Stomach (tissue), 8 donors: ENCODE measurements at regions not wholly inside any gene's neighbourhood (a gene's known extent, or its start where the extent isn't known, plus 50 kb on each side); places are given as distances from the start of the nearest gene placed in this dataset.

Source experiments
- DNase-seq, 2 donors: peaks; one replicate each; pipeline versions ENCODE4 v3.0.0 to v3.0.0-alpha.2; 2013 to 2019
- H3K27ac ChIP-seq, 5 donors: fragments of 200-600 bp in 4 of 5; sonication (generic) in 4 of 5; one replicate each; pipeline ENCODE4 v1.5.1; 2013 to 2019; ENCODE audit warnings: mild to moderate bottlenecking in 1 of 5, moderate library complexity in 1 of 5
- H3K27me3 ChIP-seq, 3 donors: fragments of 200-600 bp; sonication (generic); one replicate each; pipeline ENCODE4 v1.5.1; 2017 to 2019; ENCODE audit warnings: mixed run types in 1 of 3
- H3K36me3 ChIP-seq, 4 donors: fragments of 200-600 bp; sonication (generic); 1 replicate in 3 of 4; 2 replicates in 1 of 4; pipeline ENCODE4 v1.5.1; 2016 to 2019
- H3K4me1 ChIP-seq, 4 donors: fragments of 200-600 bp; sonication (generic); one replicate each; pipeline ENCODE4 v1.5.1; 2016 to 2019
- H3K4me3 ChIP-seq, 4 donors: fragments of 200-600 bp; sonication (generic) in 3 of 4; one replicate each; pipeline ENCODE4 v1.5.1; 2016 to 2019; ENCODE audit warnings: mild to moderate bottlenecking in 1 of 4
- H3K9me3 ChIP-seq, 4 donors: fragments of 200-600 bp; sonication (generic); one replicate each; pipeline ENCODE4 v1.5.1; 2016 to 2019
- CTCF ChIP-seq, 7 experiments: fragments of 450-650 bp in 4 of 7; fragments of 200-600 bp in 3 of 7; sonication (generic) in 3 of 7; IDR thresholded peaks; one replicate each; pipeline ENCODE4 v1.5.1; 2016 to 2019; ENCODE audit warnings: antibody characterized with exemption in 7 of 7, control low read depth in 2 of 7, mild to moderate bottlenecking in 1 of 7
- EP300 ChIP-seq: sonication (generic); formaldehyde crosslinking; IDR thresholded peaks from one replicate; pipeline ENCODE4 v1.6.1; 2017; ENCODE audit warnings: antibody characterized with exemption
- POLR2A ChIP-seq, 4 donors: fragments of 450-650 bp; IDR thresholded peaks; one replicate each; pipeline ENCODE4 v1.6.1; 2016; ENCODE audit warnings: antibody characterized with exemption in 4 of 4, control low read depth in 2 of 4, mild to moderate bottlenecking in 1 of 4, moderate library complexity in 1 of 4
- POLR2AphosphoS5 ChIP-seq, 3 donors: sonication (generic); formaldehyde crosslinking; IDR thresholded peaks; one replicate each; pipeline ENCODE4 v1.6.1; 2016; ENCODE audit warnings: antibody characterized with exemption in 3 of 3
- WGBS, 5 donors: extraction: QIAGEN DNeasy Blood & Tissue Kit in 3 of 5; methylation state at CpG; one replicate each; pipeline versions ENCODE4 v1.1.5 to v1.1.7; 2013 to 2018; 5-methylcytosine and 5-hydroxymethylcytosine counted together
- intact Hi-C: fragments of 100-400 bp; cut with DNase I; formaldehyde crosslinking; loops from one replicate; pipeline ENCODE4 v1.15.1; 2023; ENCODE audit warnings: low total_unique reads
- donor health status: healthy with polysubstance abuse.
- donor health status: Bipolar disorder and iron deficiency.
- donor health status: healthy.

- intact Hi-C loops = no loop called here
- Histone ChIP-seq H3K36me3 (no peaks in the 10 kb centered on the region), H3K27ac (no peak overlapping the region), H3K27me3 (no peaks in the 10 kb centered on the region), H3K4me1 (no peaks in the 10 kb centered on the region), H3K4me3 (no peak overlapping the region), H3K9me3 (no peaks in the 10 kb centered on the region)
- TF ChIP-seq CTCF (IDR thresholded peaks at IDR 0.05) (no peak), POLR2AphosphoS5 (IDR thresholded peaks at IDR 0.05) (no peak), EP300 (no peak), POLR2A (IDR thresholded peaks at IDR 0.05) (no peak)
- DNase-seq = no peak
- WGBS, 5 donors = 69 to 86% (median 83%) methylated on average over 1 of the region's 1 CpG
Measured at GRCh38 chr6:21710216-21710615, 116.7 kb downstream of the SOX4 start.

GRCh38 chr6:21710908-21711627 is 117.5 kb downstream of the SOX4 start:
- H3K36me3 ChIP-seq = no peaks in the 10 kb centered on the region
- intact Hi-C loops = no loop called here
- DNase-seq = peak in 1 of 2 donors; percentile 22
- no peak overlapping the region for H3K27ac ChIP-seq
- H3K4me1 ChIP-seq = no peaks in the 10 kb centered on the region
- no peaks in the 10 kb centered on the region for H3K9me3 ChIP-seq
- no peaks in the 10 kb centered on the region for H3K27me3 ChIP-seq
- no peak for TF ChIP-seq POLR2AphosphoS5 (IDR thresholded peaks at IDR 0.05)
- no peak for TF ChIP-seq POLR2A (IDR thresholded peaks at IDR 0.05)
- TF ChIP-seq CTCF (IDR thresholded peaks at IDR 0.05) = no peak
- TF ChIP-seq EP300 = no peak
- 54 to 64% (median 58%) methylated on average over 7 of the region's 7 CpGs for WGBS, 5 donors
- H3K4me3 ChIP-seq = no peak overlapping the region

- no peak for DNase-seq
- TF ChIP-seq EP300 (no peak), CTCF (IDR thresholded peaks at IDR 0.05) (no peak), POLR2A (IDR thresholded peaks at IDR 0.05) (no peak), POLR2AphosphoS5 (IDR thresholded peaks at IDR 0.05) (no peak)
- Histone ChIP-seq H3K4me3 (no peak overlapping the region), H3K4me1 (no peaks in the 10 kb centered on the region), H3K9me3 (no peaks in the 10 kb centered on the region), H3K27me3 (no peaks in the 10 kb centered on the region), H3K36me3 (no peaks in the 10 kb centered on the region), H3K27ac (no peak overlapping the region)
- intact Hi-C loops = no loop called here
- 75 to 86% (median 80%) methylated on average over 4 of the region's 4 CpGs for WGBS, 5 donors
Measured at GRCh38 chr6:21712213-21712612, 118.7 kb downstream of the SOX4 start.

- H3K4me1 ChIP-seq = no peaks in the 10 kb centered on the region
- DNase-seq = no peak
- no peak overlapping the region for H3K27ac ChIP-seq
- no peaks in the 10 kb centered on the region for H3K9me3 ChIP-seq
- H3K4me3 ChIP-seq = no peak overlapping the region
- no peaks in the 10 kb centered on the region for H3K36me3 ChIP-seq
- H3K27me3 ChIP-seq = no peaks in the 10 kb centered on the region
- intact Hi-C loops = no loop called here
- TF ChIP-seq CTCF (IDR thresholded peaks at IDR 0.05) (no peak), EP300 (no peak), POLR2A (IDR thresholded peaks at IDR 0.05) (no peak), POLR2AphosphoS5 (IDR thresholded peaks at IDR 0.05) (no peak)
- WGBS, 5 donors = 70 to 84% (median 75%) methylated on average over 2 of the region's 2 CpGs
Measured at GRCh38 chr6:21713481-21713880, 119.9 kb downstream of the SOX4 start.
